WTC11 (cell line): ENCODE measurements at regions not wholly inside any gene's neighbourhood (a gene's known extent, or its start where the extent isn't known, plus 50 kb on each side); places are given as distances from the start of the nearest gene placed in this dataset.

Experiments
- ATAC-seq: fragments of 200-7000 bp; cut with Tn5 transposase; 2 replicates; pipeline ENCODE4 v1.10.0; 2021; ENCODE audit warnings: mild to moderate bottlenecking, moderate library complexity
- CTCF ChIA-PET: fragments of 300-600 bp; sonication (Branson Sonifier 250); formaldehyde crosslinking; loops from one replicate; lab custom pipeline; 2021; ENCODE audit warnings: antibody characterized with exemption; lab: Charles Lee
- POLR2A ChIA-PET: fragments of 350-600 bp; sonication (Branson Sonifier 250); formaldehyde crosslinking; loops from one replicate; lab custom pipeline; 2021; ENCODE audit warnings: antibody characterized with exemption; lab: Charles Lee
- DNase-seq: peaks from one replicate; pipeline ENCODE4 v3.0.0; 2021; ENCODE audit warnings: low spot score
- H3K27ac Mint-ChIP-seq: 2 replicates; pipeline ENCODE4 v1.8.0; 2021; ENCODE audit warnings: mixed read lengths
- H3K27me3 Mint-ChIP-seq: 2 replicates; pipeline ENCODE4 v1.8.0; 2021; ENCODE audit warnings: low read depth, mild to moderate bottlenecking, moderate library complexity, mixed read lengths
- H3K36me3 Mint-ChIP-seq: 2 replicates; pipeline ENCODE4 v1.8.0; 2021; ENCODE audit warnings: mixed read lengths
- H3K4me1 Mint-ChIP-seq: 2 replicates; pipeline ENCODE4 v1.8.0; 2022; ENCODE audit warnings: mixed read lengths
- H3K4me3 Mint-ChIP-seq: 2 replicates; pipeline ENCODE4 v1.8.0; 2021; ENCODE audit warnings: mild to moderate bottlenecking, moderate library complexity, mixed read lengths
- H3K9me3 Mint-ChIP-seq: 2 replicates; pipeline ENCODE4 v1.8.0; 2021; ENCODE audit warnings: mixed read lengths
- ESRRA ChIP-seq: sonication (generic); formaldehyde crosslinking; IDR thresholded peaks from 2 replicates; pipeline ENCODE4 v1.8.1; 2022; ENCODE audit warnings: mild to moderate bottlenecking, missing genetic modification reagents, borderline replicate concordance
- ETV6 ChIP-seq: sonication (generic); formaldehyde crosslinking; IDR thresholded peaks from 2 replicates; pipeline ENCODE4 v1.8.1; 2022; ENCODE audit warnings: mild to moderate bottlenecking, missing genetic modification reagents
- FOXJ3 ChIP-seq: sonication (generic); formaldehyde crosslinking; IDR thresholded peaks from 2 replicates; pipeline ENCODE4 v1.9.0; 2021; ENCODE audit warnings: missing genetic modification reagents, mild to moderate bottlenecking, borderline replicate concordance
- FOXK1 ChIP-seq: sonication (generic); formaldehyde crosslinking; IDR thresholded peaks from 2 replicates; pipeline ENCODE4 v1.8.0; 2022; ENCODE audit warnings: mild to moderate bottlenecking, moderate library complexity, missing genetic modification reagents
- JUN ChIP-seq: sonication (generic); formaldehyde crosslinking; IDR thresholded peaks from 2 replicates; pipeline ENCODE4 v1.8.0; 2023; ENCODE audit warnings: mild to moderate bottlenecking, missing genetic modification reagents
- PRRX2 ChIP-seq: fragments of 250-450 bp; sonication (Bioruptor Pico); IDR thresholded peaks from 2 replicates; pipeline ENCODE4 v1.8.0; 2021; ENCODE audit warnings: mild to moderate bottlenecking
- TP53 ChIP-seq: sonication (generic); formaldehyde crosslinking; IDR thresholded peaks from 2 replicates; pipeline ENCODE4 v1.8.1; 2023; ENCODE audit warnings: mild to moderate bottlenecking, missing genetic modification reagents
- ZNF396 ChIP-seq: fragments of 250-450 bp; sonication (Bioruptor Pico); IDR thresholded peaks from 2 replicates; pipeline ENCODE4 v1.8.0; 2021; ENCODE audit warnings: mild to moderate bottlenecking, moderate library complexity, borderline replicate concordance
- ZNF423 ChIP-seq: fragments of 250-450 bp; sonication (Bioruptor Pico); IDR thresholded peaks from 2 replicates; pipeline ENCODE4 v2.1.2; 2022; ENCODE audit warnings: mild to moderate bottlenecking, moderate library complexity
- ZNF671 ChIP-seq: fragments of 250-450 bp; sonication (Bioruptor Pico); IDR thresholded peaks from 2 replicates; pipeline ENCODE4 v1.8.0; 2021; ENCODE audit warnings: mild to moderate bottlenecking
- TF ChIP-seq, protein P1 (sequence below): sonication (generic); formaldehyde crosslinking; IDR thresholded peaks from 2 replicates; pipeline ENCODE4 v1.8.1; 2022; ENCODE audit warnings: low read depth, mild to moderate bottlenecking, moderate library complexity, missing genetic modification reagents, borderline replicate concordance
- TF ChIP-seq, protein P2 (sequence below): sonication (generic); formaldehyde crosslinking; IDR thresholded peaks from 2 replicates; pipeline ENCODE4 v1.8.0; 2022; ENCODE audit warnings: mild to moderate bottlenecking, missing genetic modification reagents
- TF ChIP-seq, protein P3 (sequence below): sonication (generic); formaldehyde crosslinking; IDR thresholded peaks from 2 replicates; pipeline ENCODE4 v1.8.0; 2022; ENCODE audit warnings: mild to moderate bottlenecking, missing genetic modification reagents
- TF ChIP-seq, protein P4 (sequence below): fragments of 250-450 bp; sonication (Bioruptor Pico); IDR thresholded peaks from 2 replicates; pipeline ENCODE4 v1.9.0; 2021; ENCODE audit warnings: moderate library complexity, mild to moderate bottlenecking, inconsistent platforms, borderline replicate concordance
- TF ChIP-seq, protein P5 (sequence below): sonication (generic); formaldehyde crosslinking; conservative IDR thresholded peaks from 2 replicates; pipeline ENCODE4 v1.8.1; 2023; ENCODE audit warnings: mild to moderate bottlenecking, low read depth, missing genetic modification reagents, moderate library complexity
- TF ChIP-seq, protein P6 (sequence below): sonication (generic); formaldehyde crosslinking; IDR thresholded peaks from 2 replicates; pipeline ENCODE4 v1.8.1; 2023; ENCODE audit warnings: mild to moderate bottlenecking, missing genetic modification reagents, moderate library complexity
- TF ChIP-seq, protein P7 (sequence below): fragments of 250-450 bp; sonication (Bioruptor Pico); IDR thresholded peaks from 2 replicates; pipeline ENCODE4 v1.9.0; 2021; ENCODE audit warnings: mild to moderate bottlenecking, borderline replicate concordance

DNA sequence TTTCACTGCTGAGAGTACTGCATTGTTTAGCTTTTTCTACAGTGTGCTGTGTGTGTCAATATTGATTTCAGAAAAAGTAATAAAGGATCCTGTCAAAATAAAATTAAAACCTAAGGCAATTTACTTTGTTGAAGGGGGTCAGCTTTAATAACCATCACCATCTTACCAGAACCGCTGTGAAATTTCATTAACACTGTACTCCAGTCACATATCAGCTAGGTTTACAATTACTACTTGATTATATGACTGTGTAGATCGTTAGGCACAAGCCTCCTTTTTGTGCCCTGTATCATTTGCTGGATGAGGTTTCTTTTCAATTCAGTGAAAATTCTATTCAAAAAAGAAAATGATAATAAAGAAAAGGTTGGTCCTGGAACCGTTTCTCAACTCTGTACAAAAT, 917.2 kb downstream of the CENPC start:
- Mint-ChIP-seq H3K4me1 (no peaks in the 10 kb centered on the region), H3K4me3 (no peak overlapping the region), H3K36me3 (no peaks in the 10 kb centered on the region), H3K9me3 (peaks cover 11% of the 10 kb centered on the region), H3K27ac (no peak overlapping the region), H3K27me3 (no peaks in the 10 kb centered on the region)
- ATAC-seq (no peak), DNase-seq (no peak)
- CTCF ChIA-PET, result no interaction called here
- TF ChIP-seq TP53 (no peak), ZNF396 (CRISPR knock-in tag) (no peak), ESRRA (CRISPR knock-in tag) (no peak), FOXJ3 (no peak), PRRX2 (CRISPR knock-in tag) (no peak), ZNF671 (CRISPR knock-in tag) (no peak), ETV6 (CRISPR knock-in tag) (no peak), JUN (CRISPR knock-in tag) (no peak)
- TF ChIP-seq, protein P1, sequence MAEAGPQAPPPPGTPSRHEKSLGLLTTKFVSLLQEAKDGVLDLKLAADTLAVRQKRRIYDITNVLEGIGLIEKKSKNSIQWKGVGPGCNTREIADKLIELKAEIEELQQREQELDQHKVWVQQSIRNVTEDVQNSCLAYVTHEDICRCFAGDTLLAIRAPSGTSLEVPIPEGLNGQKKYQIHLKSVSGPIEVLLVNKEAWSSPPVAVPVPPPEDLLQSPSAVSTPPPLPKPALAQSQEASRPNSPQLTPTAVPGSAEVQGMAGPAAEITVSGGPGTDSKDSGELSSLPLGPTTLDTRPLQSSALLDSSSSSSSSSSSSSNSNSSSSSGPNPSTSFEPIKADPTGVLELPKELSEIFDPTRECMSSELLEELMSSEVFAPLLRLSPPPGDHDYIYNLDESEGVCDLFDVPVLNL, result no peak
- TF ChIP-seq, protein P2, sequence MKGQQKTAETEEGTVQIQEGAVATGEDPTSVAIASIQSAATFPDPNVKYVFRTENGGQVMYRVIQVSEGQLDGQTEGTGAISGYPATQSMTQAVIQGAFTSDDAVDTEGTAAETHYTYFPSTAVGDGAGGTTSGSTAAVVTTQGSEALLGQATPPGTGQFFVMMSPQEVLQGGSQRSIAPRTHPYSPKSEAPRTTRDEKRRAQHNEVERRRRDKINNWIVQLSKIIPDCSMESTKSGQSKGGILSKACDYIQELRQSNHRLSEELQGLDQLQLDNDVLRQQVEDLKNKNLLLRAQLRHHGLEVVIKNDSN (CRISPR knock-in tag), result no peak
- TF ChIP-seq, protein P3, sequence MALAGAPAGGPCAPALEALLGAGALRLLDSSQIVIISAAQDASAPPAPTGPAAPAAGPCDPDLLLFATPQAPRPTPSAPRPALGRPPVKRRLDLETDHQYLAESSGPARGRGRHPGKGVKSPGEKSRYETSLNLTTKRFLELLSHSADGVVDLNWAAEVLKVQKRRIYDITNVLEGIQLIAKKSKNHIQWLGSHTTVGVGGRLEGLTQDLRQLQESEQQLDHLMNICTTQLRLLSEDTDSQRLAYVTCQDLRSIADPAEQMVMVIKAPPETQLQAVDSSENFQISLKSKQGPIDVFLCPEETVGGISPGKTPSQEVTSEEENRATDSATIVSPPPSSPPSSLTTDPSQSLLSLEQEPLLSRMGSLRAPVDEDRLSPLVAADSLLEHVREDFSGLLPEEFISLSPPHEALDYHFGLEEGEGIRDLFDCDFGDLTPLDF (CRISPR knock-in tag), result no peak
- TF ChIP-seq, protein P4, sequence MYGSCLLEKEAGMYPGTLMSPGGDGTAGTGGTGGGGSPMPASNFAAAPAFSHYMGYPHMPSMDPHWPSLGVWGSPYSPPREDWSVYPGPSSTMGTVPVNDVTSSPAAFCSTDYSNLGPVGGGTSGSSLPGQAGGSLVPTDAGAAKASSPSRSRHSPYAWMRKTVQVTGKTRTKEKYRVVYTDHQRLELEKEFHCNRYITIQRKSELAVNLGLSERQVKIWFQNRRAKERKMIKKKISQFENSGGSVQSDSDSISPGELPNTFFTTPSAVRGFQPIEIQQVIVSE, result no peak
- TF ChIP-seq, all 79 proteins: peak for 0
- POLR2A ChIA-PET, result no interaction called here

DNA sequence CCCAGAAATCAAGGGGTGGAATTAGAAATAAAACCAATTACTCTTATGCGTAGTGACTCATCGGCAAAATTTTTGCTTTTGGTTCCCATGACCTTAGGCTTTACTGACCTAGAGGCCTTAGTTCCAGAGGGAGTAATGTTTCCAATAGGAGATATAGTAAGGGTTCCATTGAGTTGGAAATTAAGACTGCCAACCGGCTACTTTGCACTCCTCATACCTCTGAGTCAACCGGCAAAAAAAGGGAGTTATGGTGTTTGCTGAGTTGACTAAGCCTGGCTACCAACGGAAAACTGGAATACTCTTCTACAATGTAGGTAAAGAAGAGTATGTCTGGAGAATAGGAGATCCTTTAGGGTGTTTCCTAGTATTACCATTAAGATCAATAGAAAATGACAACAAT, 919.8 kb downstream of the CENPC start:
- H3K4me3 Mint-ChIP-seq, result no peak overlapping the region
- no peaks in the 10 kb centered on the region for H3K27me3 Mint-ChIP-seq
- ATAC-seq, result no peak
- no peak overlapping the region for H3K27ac Mint-ChIP-seq
- H3K4me1 Mint-ChIP-seq, result no peaks in the 10 kb centered on the region
- TF ChIP-seq, protein P5, sequence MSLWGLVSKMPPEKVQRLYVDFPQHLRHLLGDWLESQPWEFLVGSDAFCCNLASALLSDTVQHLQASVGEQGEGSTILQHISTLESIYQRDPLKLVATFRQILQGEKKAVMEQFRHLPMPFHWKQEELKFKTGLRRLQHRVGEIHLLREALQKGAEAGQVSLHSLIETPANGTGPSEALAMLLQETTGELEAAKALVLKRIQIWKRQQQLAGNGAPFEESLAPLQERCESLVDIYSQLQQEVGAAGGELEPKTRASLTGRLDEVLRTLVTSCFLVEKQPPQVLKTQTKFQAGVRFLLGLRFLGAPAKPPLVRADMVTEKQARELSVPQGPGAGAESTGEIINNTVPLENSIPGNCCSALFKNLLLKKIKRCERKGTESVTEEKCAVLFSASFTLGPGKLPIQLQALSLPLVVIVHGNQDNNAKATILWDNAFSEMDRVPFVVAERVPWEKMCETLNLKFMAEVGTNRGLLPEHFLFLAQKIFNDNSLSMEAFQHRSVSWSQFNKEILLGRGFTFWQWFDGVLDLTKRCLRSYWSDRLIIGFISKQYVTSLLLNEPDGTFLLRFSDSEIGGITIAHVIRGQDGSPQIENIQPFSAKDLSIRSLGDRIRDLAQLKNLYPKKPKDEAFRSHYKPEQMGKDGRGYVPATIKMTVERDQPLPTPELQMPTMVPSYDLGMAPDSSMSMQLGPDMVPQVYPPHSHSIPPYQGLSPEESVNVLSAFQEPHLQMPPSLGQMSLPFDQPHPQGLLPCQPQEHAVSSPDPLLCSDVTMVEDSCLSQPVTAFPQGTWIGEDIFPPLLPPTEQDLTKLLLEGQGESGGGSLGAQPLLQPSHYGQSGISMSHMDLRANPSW (CRISPR knock-in tag), result no peak
- TF ChIP-seq ZNF423 (no peak), FOXK1 (CRISPR knock-in tag) (no peak)
- TF ChIP-seq, protein P6, sequence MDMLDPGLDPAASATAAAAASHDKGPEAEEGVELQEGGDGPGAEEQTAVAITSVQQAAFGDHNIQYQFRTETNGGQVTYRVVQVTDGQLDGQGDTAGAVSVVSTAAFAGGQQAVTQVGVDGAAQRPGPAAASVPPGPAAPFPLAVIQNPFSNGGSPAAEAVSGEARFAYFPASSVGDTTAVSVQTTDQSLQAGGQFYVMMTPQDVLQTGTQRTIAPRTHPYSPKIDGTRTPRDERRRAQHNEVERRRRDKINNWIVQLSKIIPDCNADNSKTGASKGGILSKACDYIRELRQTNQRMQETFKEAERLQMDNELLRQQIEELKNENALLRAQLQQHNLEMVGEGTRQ (CRISPR knock-in tag), result no peak
- TF ChIP-seq, protein P7, sequence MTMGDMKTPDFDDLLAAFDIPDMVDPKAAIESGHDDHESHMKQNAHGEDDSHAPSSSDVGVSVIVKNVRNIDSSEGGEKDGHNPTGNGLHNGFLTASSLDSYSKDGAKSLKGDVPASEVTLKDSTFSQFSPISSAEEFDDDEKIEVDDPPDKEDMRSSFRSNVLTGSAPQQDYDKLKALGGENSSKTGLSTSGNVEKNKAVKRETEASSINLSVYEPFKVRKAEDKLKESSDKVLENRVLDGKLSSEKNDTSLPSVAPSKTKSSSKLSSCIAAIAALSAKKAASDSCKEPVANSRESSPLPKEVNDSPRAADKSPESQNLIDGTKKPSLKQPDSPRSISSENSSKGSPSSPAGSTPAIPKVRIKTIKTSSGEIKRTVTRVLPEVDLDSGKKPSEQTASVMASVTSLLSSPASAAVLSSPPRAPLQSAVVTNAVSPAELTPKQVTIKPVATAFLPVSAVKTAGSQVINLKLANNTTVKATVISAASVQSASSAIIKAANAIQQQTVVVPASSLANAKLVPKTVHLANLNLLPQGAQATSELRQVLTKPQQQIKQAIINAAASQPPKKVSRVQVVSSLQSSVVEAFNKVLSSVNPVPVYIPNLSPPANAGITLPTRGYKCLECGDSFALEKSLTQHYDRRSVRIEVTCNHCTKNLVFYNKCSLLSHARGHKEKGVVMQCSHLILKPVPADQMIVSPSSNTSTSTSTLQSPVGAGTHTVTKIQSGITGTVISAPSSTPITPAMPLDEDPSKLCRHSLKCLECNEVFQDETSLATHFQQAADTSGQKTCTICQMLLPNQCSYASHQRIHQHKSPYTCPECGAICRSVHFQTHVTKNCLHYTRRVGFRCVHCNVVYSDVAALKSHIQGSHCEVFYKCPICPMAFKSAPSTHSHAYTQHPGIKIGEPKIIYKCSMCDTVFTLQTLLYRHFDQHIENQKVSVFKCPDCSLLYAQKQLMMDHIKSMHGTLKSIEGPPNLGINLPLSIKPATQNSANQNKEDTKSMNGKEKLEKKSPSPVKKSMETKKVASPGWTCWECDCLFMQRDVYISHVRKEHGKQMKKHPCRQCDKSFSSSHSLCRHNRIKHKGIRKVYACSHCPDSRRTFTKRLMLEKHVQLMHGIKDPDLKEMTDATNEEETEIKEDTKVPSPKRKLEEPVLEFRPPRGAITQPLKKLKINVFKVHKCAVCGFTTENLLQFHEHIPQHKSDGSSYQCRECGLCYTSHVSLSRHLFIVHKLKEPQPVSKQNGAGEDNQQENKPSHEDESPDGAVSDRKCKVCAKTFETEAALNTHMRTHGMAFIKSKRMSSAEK, result no peak
- ChIA-PET POLR2A (no interaction called here), CTCF (no interaction called here)
- peaks cover 20% of the 10 kb centered on the region for H3K9me3 Mint-ChIP-seq
- no peak for DNase-seq
- no peaks in the 10 kb centered on the region for H3K36me3 Mint-ChIP-seq
